GM13976 (cell line): ENCODE measurements at regions not wholly inside any gene's neighbourhood (a gene's known extent, or its start where the extent isn't known, plus 50 kb on each side); places are given as distances from the start of the nearest gene placed in this dataset.

Experiments used
- DNase-seq: peaks from one replicate; pipeline ENCODE4 v3.0.0; 2012; ENCODE audit warnings: low spot score
- CTCF ChIP-seq: IDR thresholded peaks from 2 replicates; pipeline ENCODE4 v1.5.1; 2012; ENCODE audit warnings: borderline replicate concordance, mild to moderate bottlenecking; ENCODE audit not compliant: insufficient read depth; ENCODE audit errors: extremely low read depth, missing control alignments, control extremely low read depth
- in situ Hi-C: fragments of 300-500 bp; cut with MboI; formaldehyde crosslinking; loops from one replicate; pipeline ENCODE4 v1.12.0; 2022; ENCODE audit warnings: low sequenced_read_pairs, mixed read lengths, inconsistent platforms; ENCODE audit not compliant: unreplicated experiment

- in situ Hi-C loops: no loop called here
- DNase-seq: no peak
- no peak for TF ChIP-seq CTCF
Observed at GRCh38 chr14:49381778-49382177, 204.4 kb downstream of the RPS29 start.

- no peak for DNase-seq
- in situ Hi-C loops: no loop called here
- no peak for TF ChIP-seq CTCF
Observed at GRCh38 chr14:49367696-49368095, 218.5 kb downstream of the RPS29 start.

- in situ Hi-C loops: no loop called here
Observed at GRCh38 chr14:49366416-49366815, 219.8 kb downstream of the RPS29 start.

GRCh38 chr14:49364752-49365117, 221.4 kb downstream of the RPS29 start:
- in situ Hi-C loops: no loop called here
- DNase-seq: no peak
- TF ChIP-seq CTCF: no peak

More at GRCh38 chr14:49366416-49366815, 219.8 kb downstream of the RPS29 start:
- DNase-seq: no peak
- TF ChIP-seq CTCF: no peak

- TF ChIP-seq CTCF: no peak
- in situ Hi-C loops: no loop called here
- DNase-seq: no peak
Observed at GRCh38 chr14:49363821-49364751, 222.1 kb downstream of the RPS29 start.

- no peak for DNase-seq
- in situ Hi-C loops: no loop called here
- no peak for TF ChIP-seq CTCF
Observed at GRCh38 chr14:49362916-49363315, 223.3 kb downstream of the RPS29 start.

- TF ChIP-seq CTCF: no peak
- in situ Hi-C loops: no loop called here
- no peak for DNase-seq
Observed at GRCh38 chr14:49339130-49339529, 247.1 kb downstream of the RPS29 start.
